PC-3 (cell line): ENCODE measurements at regions not wholly inside any gene's neighbourhood (a gene's known extent, or its start where the extent isn't known, plus 50 kb on each side); places are given as distances from the start of the nearest gene placed in this dataset.

Experiments
- ATAC-seq: fragments of 200-7000 bp; cut with Tn5 transposase; 2 replicates; pipeline ENCODE4 v1.9.1; 2020; ENCODE audit warnings: mild to moderate bottlenecking, moderate library complexity
- BruUV-seq: library from RNA; stranded (reverse); fragments of 400-500 nt; replicated peaks from 2 replicates; lab custom pipeline; 2021; lab: Mats Ljungman, UMichigan
- CTCF ChIA-PET: fragments of 300-600 bp; sonication (Branson Sonifier 250); formaldehyde crosslinking; loops from one replicate; lab custom pipeline; 2022; ENCODE audit warnings: antibody characterized with exemption; lab: Charles Lee
- POLR2A ChIA-PET: fragments of 300-600 bp; sonication (Branson Sonifier 250); formaldehyde crosslinking; loops from one replicate; lab custom pipeline; 2022; ENCODE audit warnings: antibody characterized with exemption; ENCODE audit not compliant: unreplicated experiment; lab: Charles Lee
- DNase-seq: peaks from one replicate; pipeline ENCODE4 v3.0.0-alpha.2; 2015
- H2AFZ ChIP-seq: fragments of 300-600 bp; sonication (generic); 2 replicates; pipeline ENCODE4 v1.6.0; 2016; ENCODE audit warnings: antibody characterized with exemption, low read length
- H3F3A ChIP-seq: fragments of 300-600 bp; sonication (generic); one replicate; pipeline ENCODE4 v1.6.0; 2017; ENCODE audit warnings: antibody characterized with exemption, low read length, control low read depth, mild to moderate bottlenecking; ENCODE audit not compliant: unreplicated experiment
- H3K27ac ChIP-seq: fragments of 300-600 bp; sonication (generic); 2 replicates; pipeline ENCODE4 v1.5.1; 2016; ENCODE audit warnings: mild to moderate bottlenecking, low read length
- H3K27me3 ChIP-seq: fragments of 300-600 bp; sonication (generic); 2 replicates; pipeline ENCODE4 v1.6.1; 2016; ENCODE audit warnings: low read length, mixed read lengths
- H3K36me3 ChIP-seq: fragments of 300-600 bp; sonication (generic); 2 replicates; pipeline ENCODE4 v1.6.1; 2016; ENCODE audit warnings: low read depth, mixed run types, low read length, mixed read lengths
- H3K4me1 ChIP-seq: fragments of 300-600 bp; sonication (generic); 2 replicates; pipeline ENCODE4 v1.5.1; 2016; ENCODE audit warnings: low read length; ENCODE audit not compliant: insufficient read depth
- H3K4me2 ChIP-seq: fragments of 300-600 bp; sonication (generic); 2 replicates; pipeline ENCODE4 v1.6.0; 2016; ENCODE audit warnings: low read length
- H3K4me3 ChIP-seq: fragments of 300-600 bp; sonication (generic); 2 replicates; pipeline ENCODE4 v1.5.1; 2016; ENCODE audit warnings: mild to moderate bottlenecking, low read length, mixed read lengths
- H3K79me2 ChIP-seq: fragments of 300-600 bp; sonication (generic); 2 replicates; pipeline ENCODE4 v1.6.1; 2017; ENCODE audit warnings: low read length, mixed read lengths
- H3K9ac ChIP-seq: fragments of 300-600 bp; sonication (generic); 2 replicates; pipeline ENCODE4 v1.6.0; 2016; ENCODE audit warnings: mild to moderate bottlenecking, low read length
- H3K9me2 ChIP-seq: fragments of 300-600 bp; sonication (generic); replicated peaks from 2 replicates; pipeline ENCODE4 v1.6.1; 2016; ENCODE audit warnings: mixed run types, low read length, mixed read lengths
- H3K9me3 ChIP-seq: fragments of 300-600 bp; sonication (generic); 2 replicates; pipeline ENCODE4 v1.6.1; 2016; ENCODE audit warnings: low read length, mixed read lengths
- H4K20me1 ChIP-seq: fragments of 300-600 bp; sonication (generic); 2 replicates; pipeline ENCODE4 v1.6.1; 2016; ENCODE audit warnings: low read length, mixed read lengths
- EZH2 ChIP-seq: fragments of 300-600 bp; sonication (generic); IDR thresholded peaks from one replicate; pipeline ENCODE4 v1.6.1; 2017; ENCODE audit warnings: antibody characterized with exemption, mild to moderate bottlenecking, low read length; ENCODE audit not compliant: unreplicated experiment
- EZH2phosphoT487 ChIP-seq: fragments of 300-600 bp; sonication (generic); IDR thresholded peaks from 2 replicates; pipeline ENCODE4 v1.6.1; 2018; ENCODE audit warnings: mild to moderate bottlenecking, antibody characterized with exemption, low read length, borderline replicate concordance
- intact Hi-C: fragments of 100-400 bp; cut with micrococcal nuclease; formaldehyde crosslinking; loops from 2 replicates; pipeline ENCODE4 v1.9.0; 2023
- TF ChIP-seq, protein P1 (sequence below): fragments of 300-600 bp; sonication (generic); conservative IDR thresholded peaks from 2 replicates; pipeline ENCODE4 v1.5.1; 2017; ENCODE audit warnings: antibody characterized with exemption, low read depth, mild to moderate bottlenecking, low read length

DNA sequence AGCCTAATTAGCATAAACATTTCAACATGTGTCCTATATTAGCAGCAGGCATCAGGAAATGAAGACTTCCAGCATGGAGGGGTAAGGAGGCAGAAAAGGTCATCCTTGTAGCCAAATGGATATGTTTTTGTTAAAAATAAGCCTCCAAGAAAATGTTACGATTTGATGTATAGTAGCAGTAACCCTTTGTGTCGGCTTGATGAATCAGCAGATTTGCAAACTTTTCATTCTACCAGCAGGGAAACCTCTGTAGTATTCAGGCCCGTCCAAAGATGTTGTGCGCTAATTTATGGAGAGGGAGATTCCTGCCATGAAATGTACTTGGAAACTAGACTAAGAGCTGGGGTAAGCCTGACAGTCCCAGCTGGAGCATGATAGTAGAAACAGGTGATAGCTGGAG is 780.8 kb upstream of the KLHL29 start:
- Histone ChIP-seq H3K4me2 (no peak overlapping the region), H3K9ac (no peak overlapping the region), H3K9me3 (no peaks in the 10 kb centered on the region), H3K4me1 (no peaks in the 10 kb centered on the region), H3K27me3 (no peaks in the 10 kb centered on the region), H3K36me3 (no peaks in the 10 kb centered on the region), H3K4me3 (no peak overlapping the region), H3K27ac (no peak overlapping the region), H4K20me1 (no peaks in the 10 kb centered on the region), H3K79me2 (no peaks in the 10 kb centered on the region), H3F3A (no peaks in the 10 kb centered on the region), H3K9me2 (no peaks in the 10 kb centered on the region), H2AFZ (no peak overlapping the region)
- intact Hi-C loops: no loop called here
- BruUV-seq: no TSS peak
- ChIA-PET CTCF (no interaction called here), POLR2A (no interaction called here)
- no peak for DNase-seq
- TF ChIP-seq EZH2 (no peak), EZH2phosphoT487 (no peak)
- TF ChIP-seq, protein P1, sequence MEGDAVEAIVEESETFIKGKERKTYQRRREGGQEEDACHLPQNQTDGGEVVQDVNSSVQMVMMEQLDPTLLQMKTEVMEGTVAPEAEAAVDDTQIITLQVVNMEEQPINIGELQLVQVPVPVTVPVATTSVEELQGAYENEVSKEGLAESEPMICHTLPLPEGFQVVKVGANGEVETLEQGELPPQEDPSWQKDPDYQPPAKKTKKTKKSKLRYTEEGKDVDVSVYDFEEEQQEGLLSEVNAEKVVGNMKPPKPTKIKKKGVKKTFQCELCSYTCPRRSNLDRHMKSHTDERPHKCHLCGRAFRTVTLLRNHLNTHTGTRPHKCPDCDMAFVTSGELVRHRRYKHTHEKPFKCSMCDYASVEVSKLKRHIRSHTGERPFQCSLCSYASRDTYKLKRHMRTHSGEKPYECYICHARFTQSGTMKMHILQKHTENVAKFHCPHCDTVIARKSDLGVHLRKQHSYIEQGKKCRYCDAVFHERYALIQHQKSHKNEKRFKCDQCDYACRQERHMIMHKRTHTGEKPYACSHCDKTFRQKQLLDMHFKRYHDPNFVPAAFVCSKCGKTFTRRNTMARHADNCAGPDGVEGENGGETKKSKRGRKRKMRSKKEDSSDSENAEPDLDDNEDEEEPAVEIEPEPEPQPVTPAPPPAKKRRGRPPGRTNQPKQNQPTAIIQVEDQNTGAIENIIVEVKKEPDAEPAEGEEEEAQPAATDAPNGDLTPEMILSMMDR: no peak
- no peak for ATAC-seq

DNA sequence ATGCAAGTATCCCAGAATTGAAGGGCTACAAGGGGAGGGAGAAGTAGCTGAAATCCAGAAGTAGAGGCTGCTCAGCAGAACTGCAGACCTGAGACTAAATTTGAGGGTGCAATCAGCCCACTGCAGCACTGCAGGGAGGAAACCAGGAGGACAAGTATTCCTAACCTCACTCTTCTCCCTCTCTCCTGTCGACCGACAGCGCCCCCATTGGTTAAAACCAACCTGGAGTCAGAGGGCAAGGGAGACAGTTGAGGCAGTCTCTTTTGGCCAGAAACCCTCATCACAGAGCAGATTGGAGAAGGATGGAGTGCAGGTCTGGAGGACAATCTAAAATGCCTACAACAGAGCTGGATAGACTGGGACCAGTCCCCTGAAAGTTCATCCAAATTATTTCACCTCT is 768.9 kb upstream of the KLHL29 start:
- Histone ChIP-seq H3K9ac (no peak overlapping the region), H3K27me3 (no peaks in the 10 kb centered on the region), H2AFZ (no peak overlapping the region), H3K79me2 (no peaks in the 10 kb centered on the region), H3K4me1 (no peaks in the 10 kb centered on the region), H3K9me2 (no peaks in the 10 kb centered on the region), H4K20me1 (no peaks in the 10 kb centered on the region), H3K27ac (no peak overlapping the region), H3K4me2 (no peak overlapping the region), H3K4me3 (no peak overlapping the region), H3K36me3 (no peaks in the 10 kb centered on the region), H3K9me3 (peaks cover 8% of the 10 kb centered on the region; the same call in 1 of the 2 replicates), H3F3A (no peaks in the 10 kb centered on the region)
- intact Hi-C loops: no loop called here
- ChIA-PET CTCF (no interaction called here), POLR2A (no interaction called here)
- no peak for ATAC-seq
- BruUV-seq: no TSS peak
- no peak for TF ChIP-seq EZH2phosphoT487
- no peak for TF ChIP-seq EZH2
- TF ChIP-seq, protein P1: no peak
- DNase-seq: no peak

DNA sequence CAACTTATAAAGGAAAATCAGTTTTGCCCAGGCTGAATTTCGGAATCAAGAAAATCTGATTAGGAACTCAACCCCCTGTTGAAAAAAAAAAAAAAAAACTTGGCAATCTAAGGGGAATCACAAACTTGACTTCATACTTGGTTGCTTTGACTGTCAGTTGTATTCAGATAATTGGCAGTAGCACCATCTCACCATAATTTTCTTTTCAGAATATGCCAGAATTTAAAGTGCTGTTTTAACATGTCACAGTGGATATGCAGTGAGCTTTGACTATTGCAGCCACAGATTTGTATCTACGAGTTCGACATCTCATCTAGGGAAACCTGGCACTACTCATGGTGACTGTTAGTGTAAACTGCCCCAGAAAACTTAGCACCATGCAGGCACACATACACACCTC is 761.4 kb upstream of the KLHL29 start:
- Histone ChIP-seq H4K20me1 (no peaks in the 10 kb centered on the region), H3K9me3 (0 out of 2 replicates have a peak, but pooled peaks cover 4% of the 10 kb centered on the region), H3K27me3 (no peaks in the 10 kb centered on the region), H3K9me2 (no peaks in the 10 kb centered on the region), H3K9ac (no peak overlapping the region), H3K79me2 (no peaks in the 10 kb centered on the region), H3K4me1 (no peaks in the 10 kb centered on the region), H3K27ac (no peak overlapping the region), H3K4me2 (no peak overlapping the region), H3K36me3 (no peaks in the 10 kb centered on the region), H2AFZ (no peak overlapping the region), H3F3A (no peaks in the 10 kb centered on the region), H3K4me3 (no peak overlapping the region)
- DNase-seq (no peak), ATAC-seq (no peak)
- ChIA-PET POLR2A (no interaction called here), CTCF (no interaction called here)
- TF ChIP-seq EZH2: no peak
- no peak for TF ChIP-seq EZH2phosphoT487
- TF ChIP-seq, protein P1: no peak
- no TSS peak for BruUV-seq
- intact Hi-C loops: no loop called here
